ENCODE measurements at regions not wholly inside any gene's neighbourhood (a gene's known extent, or its start where the extent isn't known, plus 50 kb on each side); places are given as distances from the start of the nearest gene placed in this dataset.

DNA sequence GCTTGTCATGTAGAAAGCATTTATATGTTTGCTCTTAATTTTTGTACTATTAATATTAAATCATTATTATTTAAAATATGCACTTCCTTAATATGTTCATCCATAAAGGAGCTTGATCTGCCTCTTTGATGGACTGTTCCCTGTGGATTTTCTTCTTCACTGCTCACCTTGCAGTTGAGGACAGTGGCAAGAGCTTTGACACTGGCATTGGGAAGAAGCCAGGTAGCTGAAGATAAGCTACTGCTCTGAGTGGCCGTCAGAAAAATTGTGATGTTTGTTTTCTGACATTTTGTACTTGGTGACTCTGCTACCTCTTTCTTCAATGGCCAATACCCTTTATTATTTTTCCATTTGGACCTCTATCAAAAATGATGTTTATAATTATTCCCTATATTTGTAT, 349.4 kb upstream of the NOVA1 start:
- no peak for TF ChIP-seq POLR2A (IDR thresholded peaks at IDR 0.05; ENCODE audit: low read length)
- TF ChIP-seq GATA1 (IDR thresholded peaks at IDR 0.05; ENCODE audit: low read depth, low read length), result no peak
